ENCODE measurements at regions not wholly inside any gene's neighbourhood (a gene's known extent, or its start where the extent isn't known, plus 50 kb on each side); places are given as distances from the start of the nearest gene placed in this dataset.

GRCh38 chr7:155961241-155962190 is 149.3 kb upstream of the SHH start:
- DNase-seq = peak; percentile 79
- TF ChIP-seq, protein P1, sequence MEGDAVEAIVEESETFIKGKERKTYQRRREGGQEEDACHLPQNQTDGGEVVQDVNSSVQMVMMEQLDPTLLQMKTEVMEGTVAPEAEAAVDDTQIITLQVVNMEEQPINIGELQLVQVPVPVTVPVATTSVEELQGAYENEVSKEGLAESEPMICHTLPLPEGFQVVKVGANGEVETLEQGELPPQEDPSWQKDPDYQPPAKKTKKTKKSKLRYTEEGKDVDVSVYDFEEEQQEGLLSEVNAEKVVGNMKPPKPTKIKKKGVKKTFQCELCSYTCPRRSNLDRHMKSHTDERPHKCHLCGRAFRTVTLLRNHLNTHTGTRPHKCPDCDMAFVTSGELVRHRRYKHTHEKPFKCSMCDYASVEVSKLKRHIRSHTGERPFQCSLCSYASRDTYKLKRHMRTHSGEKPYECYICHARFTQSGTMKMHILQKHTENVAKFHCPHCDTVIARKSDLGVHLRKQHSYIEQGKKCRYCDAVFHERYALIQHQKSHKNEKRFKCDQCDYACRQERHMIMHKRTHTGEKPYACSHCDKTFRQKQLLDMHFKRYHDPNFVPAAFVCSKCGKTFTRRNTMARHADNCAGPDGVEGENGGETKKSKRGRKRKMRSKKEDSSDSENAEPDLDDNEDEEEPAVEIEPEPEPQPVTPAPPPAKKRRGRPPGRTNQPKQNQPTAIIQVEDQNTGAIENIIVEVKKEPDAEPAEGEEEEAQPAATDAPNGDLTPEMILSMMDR (IDR thresholded peaks at IDR 0.05; ENCODE audit: unreplicated experiment) = no peak
- CTCF ChIA-PET = interaction anchor here (0.6 to 2.7 kb wide), 5 partner anchors 10 to 495 kb away, joined by 3 to 11 read pairs (median 6); no protein-coding TSS in a partner anchor
- H3K4me1 Mint-ChIP-seq (ENCODE audit: low read depth, unreplicated experiment) = peaks cover 11% of the 10 kb centered on the region
- H3K36me3 Mint-ChIP-seq (ENCODE audit: insufficient read depth, unreplicated experiment) = peaks cover 19% of the 10 kb centered on the region
- no peaks in the 10 kb centered on the region for H3K27me3 Mint-ChIP-seq (ENCODE audit: unreplicated experiment)
- intact Hi-C loops (cut with micrococcal nuclease; ENCODE audit: unreplicated experiment) = loop anchor here (1.0 kb wide), 1 partner anchor 9 kb away; no protein-coding TSS in a partner anchor
- H3K9me3 Mint-ChIP-seq (ENCODE audit: low read depth, unreplicated experiment) = no peaks in the 10 kb centered on the region
- peak overlapping the region; percentile 90 for H3K27ac Mint-ChIP-seq (ENCODE audit: unreplicated experiment)
- BruUV-seq (replicated peaks) = TSS peak; percentile 83
- peak overlapping the region; percentile 62 for H3K4me3 Mint-ChIP-seq (ENCODE audit: low read depth, unreplicated experiment)

DNA sequence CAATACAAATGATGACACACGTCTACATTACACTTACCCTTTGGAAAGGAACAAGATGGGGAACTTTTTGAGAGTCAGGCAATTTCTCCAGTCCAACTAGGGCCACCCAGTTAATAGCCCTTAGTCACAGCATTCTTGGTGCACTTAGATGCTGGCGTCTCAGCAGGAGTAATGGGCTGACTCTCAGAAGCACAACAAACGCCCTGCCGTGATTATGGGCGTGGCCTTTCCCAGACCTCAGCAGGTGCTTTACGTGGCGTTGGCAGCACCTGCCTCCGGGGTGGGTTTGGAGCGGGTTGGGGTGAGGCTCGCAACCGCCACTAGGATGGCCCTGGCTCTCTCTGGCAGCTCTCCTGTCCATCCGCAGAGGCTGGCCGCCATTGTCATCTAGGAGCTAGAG is 147.6 kb upstream of the SHH start:
- peaks cover 19% of the 10 kb centered on the region for H3K36me3 Mint-ChIP-seq (ENCODE audit: insufficient read depth, unreplicated experiment)
- no peaks in the 10 kb centered on the region for H3K27me3 Mint-ChIP-seq (ENCODE audit: unreplicated experiment)
- H3K4me3 Mint-ChIP-seq (ENCODE audit: low read depth, unreplicated experiment) = peak overlapping the region; percentile 22
- peaks cover 11% of the 10 kb centered on the region for H3K4me1 Mint-ChIP-seq (ENCODE audit: low read depth, unreplicated experiment)
- BruUV-seq (replicated peaks) = no TSS peak
- peak; percentile 35 for DNase-seq
- no peaks in the 10 kb centered on the region for H3K9me3 Mint-ChIP-seq (ENCODE audit: low read depth, unreplicated experiment)
- CTCF ChIA-PET = no interaction called here
- H3K27ac Mint-ChIP-seq (ENCODE audit: unreplicated experiment) = peak overlapping the region; percentile 90
- intact Hi-C loops (cut with micrococcal nuclease; ENCODE audit: unreplicated experiment) = no loop called here
- TF ChIP-seq, protein P1 (IDR thresholded peaks at IDR 0.05; ENCODE audit: unreplicated experiment) = no peak

- no peaks in the 10 kb centered on the region for H3K9me3 Mint-ChIP-seq (ENCODE audit: low read depth, unreplicated experiment)
- no peaks in the 10 kb centered on the region for H3K27me3 Mint-ChIP-seq (ENCODE audit: unreplicated experiment)
- peaks cover 28% of the 10 kb centered on the region for H3K4me1 Mint-ChIP-seq (ENCODE audit: low read depth, unreplicated experiment)
- no peak overlapping the region for H3K4me3 Mint-ChIP-seq (ENCODE audit: low read depth, unreplicated experiment)
- CTCF ChIA-PET = no interaction called here
- no TSS peak for BruUV-seq (replicated peaks)
- no peak for DNase-seq
- H3K36me3 Mint-ChIP-seq (ENCODE audit: insufficient read depth, unreplicated experiment) = peaks cover 16% of the 10 kb centered on the region
- TF ChIP-seq, protein P1 (IDR thresholded peaks at IDR 0.05; ENCODE audit: unreplicated experiment) = no peak
- no peak overlapping the region for H3K27ac Mint-ChIP-seq (ENCODE audit: unreplicated experiment)
- intact Hi-C loops (cut with micrococcal nuclease; ENCODE audit: unreplicated experiment) = no loop called here
Measured at GRCh38 chr7:155956977-155957376, 144.7 kb upstream of the SHH start.

DNA sequence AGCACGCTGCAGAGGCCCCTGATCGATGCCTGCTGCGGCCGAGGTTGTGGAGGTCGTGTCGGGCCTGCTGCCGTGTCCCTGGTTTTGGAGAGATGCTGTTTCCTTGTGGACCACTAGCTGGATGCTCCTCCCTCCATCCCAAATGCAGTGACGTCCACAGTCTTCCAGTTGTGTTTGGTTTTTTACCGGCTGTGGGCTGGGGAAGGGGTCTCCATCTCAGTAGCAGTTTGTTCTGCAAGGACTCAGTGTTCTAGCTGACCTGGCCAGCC is 143.0 kb upstream of the SHH start:
- Mint-ChIP-seq H3K9me3 (ENCODE audit: low read depth, unreplicated experiment) (no peaks in the 10 kb centered on the region), H3K27ac (ENCODE audit: unreplicated experiment) (no peak overlapping the region), H3K4me3 (ENCODE audit: low read depth, unreplicated experiment) (no peak overlapping the region), H3K27me3 (ENCODE audit: unreplicated experiment) (no peaks in the 10 kb centered on the region), H3K36me3 (ENCODE audit: insufficient read depth, unreplicated experiment) (peaks cover 22% of the 10 kb centered on the region), H3K4me1 (ENCODE audit: low read depth, unreplicated experiment) (peaks cover 44% of the 10 kb centered on the region)
- BruUV-seq (replicated peaks) = no TSS peak
- TF ChIP-seq, protein P1 (IDR thresholded peaks at IDR 0.05; ENCODE audit: unreplicated experiment) = no peak
- intact Hi-C loops (cut with micrococcal nuclease; ENCODE audit: unreplicated experiment) = no loop called here
- no peak for DNase-seq
- CTCF ChIA-PET = no interaction called here
